PFSK-1 (cell line): ENCODE measurements at regions not wholly inside any gene's neighbourhood (a gene's known extent, or its start where the extent isn't known, plus 50 kb on each side); places are given as distances from the start of the nearest gene placed in this dataset.

Source experiments
- POLR2AphosphoS5 ChIP-seq: IDR thresholded peaks from 2 replicates; pipeline ENCODE4 v1.6.1; 2012; ENCODE audit warnings: low read depth, mild to moderate bottlenecking, control low read depth, low read length, moderate library complexity
- SIN3A ChIP-seq: IDR thresholded peaks from 2 replicates; pipeline ENCODE4 v1.6.1; 2012; ENCODE audit warnings: mild to moderate bottlenecking, low read length, moderate library complexity, borderline replicate concordance; ENCODE audit not compliant: insufficient read depth
- TAF1 ChIP-seq: IDR thresholded peaks from 2 replicates; pipeline ENCODE4 v1.6.1; 2012; ENCODE audit warnings: low read length, control low read depth, borderline replicate concordance; ENCODE audit not compliant: insufficient read depth

DNA sequence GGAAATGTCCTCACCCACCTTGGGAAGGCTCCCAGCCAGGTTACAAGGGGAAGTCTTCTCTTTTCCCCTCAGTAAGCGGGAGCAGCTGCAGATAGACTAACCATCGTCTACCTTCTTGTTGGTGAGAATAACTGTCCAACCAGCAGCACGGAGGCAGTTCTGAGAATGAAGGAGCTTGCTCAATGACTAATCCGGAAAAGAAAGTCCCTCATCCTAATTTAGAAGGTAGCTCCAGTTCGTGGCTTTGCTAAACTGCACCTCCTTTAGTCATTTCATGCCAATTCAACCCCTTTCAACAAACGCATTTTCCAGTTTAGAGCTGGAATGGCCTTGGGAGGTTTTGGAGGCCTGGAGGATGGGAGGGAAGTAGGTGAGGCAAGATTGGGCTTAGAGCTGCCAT is 527.4 kb upstream of the PROK2 start:
- TF ChIP-seq SIN3A (no peak), POLR2AphosphoS5 (no peak), TAF1 (no peak)
